GM21423 (cell line): ENCODE measurements at regions not wholly inside any gene's neighbourhood (a gene's known extent, or its start where the extent isn't known, plus 50 kb on each side); places are given as distances from the start of the nearest gene placed in this dataset.

Experiments used
- ATAC-seq: cut with Tn5 transposase; IDR thresholded peaks from one replicate; pipeline ENCODE4 v1.9.1; 2021; ENCODE audit warnings: mild to moderate bottlenecking, moderate library complexity; ENCODE audit not compliant: unreplicated experiment

- no peak for ATAC-seq
Observed at GRCh38 chr3:127106053-127106452, 86.9 kb upstream of the PRR23E start.

- ATAC-seq = no peak
Observed at GRCh38 chr3:127106456-127106855, 86.5 kb upstream of the PRR23E start.

- ATAC-seq = no peak
Observed at GRCh38 chr3:127107002-127107401, 85.9 kb upstream of the PRR23E start.

- ATAC-seq = no peak
Observed at GRCh38 chr3:127107491-127108375, 85.2 kb upstream of the PRR23E start.

GRCh38 chr3:127108796-127109195, 84.1 kb upstream of the PRR23E start:
- ATAC-seq = no peak

- no peak for ATAC-seq
Observed at GRCh38 chr3:127110982-127111693, 81.8 kb upstream of the PRR23E start.

GRCh38 chr3:127112796-127113570, 79.9 kb upstream of the PRR23E start:
- no peak for ATAC-seq

- no peak for ATAC-seq
Observed at GRCh38 chr3:127113571-127113891, 79.4 kb upstream of the PRR23E start.

- no peak for ATAC-seq
Observed at GRCh38 chr3:127114337-127115070, 78.4 kb upstream of the PRR23E start.

GRCh38 chr3:127115691-127116351, 77.1 kb upstream of the PRR23E start:
- ATAC-seq = no peak

GRCh38 chr3:127118366-127118765, 74.6 kb upstream of the PRR23E start:
- no peak for ATAC-seq

- ATAC-seq = no peak
Observed at GRCh38 chr3:127119693-127120464, 73.1 kb upstream of the PRR23E start.

GRCh38 chr3:127120851-127121647, 71.9 kb upstream of the PRR23E start:
- no peak for ATAC-seq

GRCh38 chr3:127121885-127122284, 71.0 kb upstream of the PRR23E start:
- no peak for ATAC-seq

- no peak for ATAC-seq
Observed at GRCh38 chr3:127123533-127123932, 69.4 kb upstream of the PRR23E start.

- no peak for ATAC-seq
Observed at GRCh38 chr3:127124120-127124519, 68.8 kb upstream of the PRR23E start.

GRCh38 chr3:127131424-127132170, 61.3 kb upstream of the PRR23E start:
- ATAC-seq = no peak

GRCh38 chr3:127132876-127133275, 60.1 kb upstream of the PRR23E start:
- no peak for ATAC-seq
